ENCODE measurements at regions not wholly inside any gene's neighbourhood (a gene's known extent, or its start where the extent isn't known, plus 50 kb on each side); places are given as distances from the start of the nearest gene placed in this dataset.
"Not testable (repeated sequence)": the region's sequence is repeated elsewhere in the genome, so short reads cannot be mapped to it uniquely, and the experiment has no call there.

DNA sequence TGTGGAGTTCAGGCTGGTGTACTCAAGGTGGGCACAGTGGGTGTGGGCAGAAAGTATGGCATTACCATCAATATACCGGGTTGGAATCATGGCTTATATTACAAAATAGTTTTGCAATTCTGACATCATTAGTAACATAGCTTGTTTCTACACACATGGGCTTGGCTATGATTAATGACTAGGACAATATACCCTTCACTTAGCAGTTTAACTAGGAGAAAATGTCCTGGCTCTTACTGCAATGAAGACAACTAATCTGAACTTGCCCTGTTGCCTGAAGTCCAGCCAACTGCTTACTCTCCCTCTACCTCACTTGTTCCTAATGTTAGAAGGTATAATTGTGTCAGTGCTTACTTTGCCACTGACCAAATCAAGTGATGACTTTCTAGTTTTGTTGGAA lies 612.5 kb downstream of the EFNA5 start:
- DNase-seq, result no peak

GRCh38 chr5:107056278-107056677 lies 614.5 kb downstream of the EFNA5 start:
- DNase-seq, result no peak

DNA sequence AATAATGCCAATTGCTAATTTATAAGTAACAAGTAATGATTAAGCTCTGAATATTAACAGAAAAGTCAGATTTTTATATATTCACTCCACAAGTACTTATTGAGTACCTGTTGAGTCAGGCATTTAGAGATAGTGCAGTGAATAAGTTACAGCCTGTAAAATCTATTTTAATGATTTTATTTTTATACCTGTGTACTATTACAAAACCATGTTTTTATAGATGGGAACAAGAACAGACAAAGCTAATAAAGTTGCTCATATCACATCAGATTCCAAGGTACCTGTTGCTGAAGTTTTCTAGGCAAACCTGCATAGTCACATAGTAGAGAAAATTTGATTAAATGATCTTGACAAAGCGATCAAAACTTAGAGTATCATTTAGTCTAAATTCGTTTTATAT lies 623.7 kb downstream of the EFNA5 start:
- DNase-seq, result no peak

DNA sequence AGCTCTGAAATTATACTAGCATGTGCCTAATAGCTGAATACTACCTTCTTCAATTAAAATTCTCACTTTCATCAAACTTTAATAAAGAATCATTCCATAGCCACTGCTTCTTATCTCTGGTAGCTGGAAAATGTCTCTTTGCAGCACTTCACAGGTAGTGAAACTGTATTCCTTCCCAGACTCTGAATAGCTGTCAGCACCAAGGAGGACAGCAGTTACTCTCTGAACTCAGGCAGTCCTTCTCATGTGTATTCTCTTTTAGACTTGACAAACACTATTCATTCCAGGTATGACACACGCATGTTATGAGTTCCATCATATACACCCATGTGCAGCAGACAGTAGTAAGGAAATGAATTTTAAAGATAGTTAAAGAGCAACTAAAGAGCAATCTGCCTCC lies 627.1 kb downstream of the EFNA5 start:
- DNase-seq, result no peak

DNA sequence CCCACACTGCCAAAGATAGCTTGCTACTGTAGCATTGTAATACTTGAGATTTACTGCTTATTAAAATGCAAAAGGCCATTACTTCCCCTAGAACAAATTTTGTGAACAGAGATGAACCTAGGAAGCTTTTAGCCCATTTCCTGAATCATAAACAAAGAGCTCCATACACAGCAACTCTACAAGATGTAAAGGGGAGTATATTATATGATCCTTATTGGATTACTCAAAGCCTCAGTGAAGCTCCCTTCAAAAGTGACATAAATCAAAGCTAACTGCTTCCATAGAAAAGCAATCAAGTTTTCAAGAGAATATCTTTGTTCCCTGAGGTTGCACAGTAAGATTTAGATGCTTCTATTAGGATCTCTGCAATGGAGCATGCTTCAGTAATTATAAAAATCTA lies 629.8 kb downstream of the EFNA5 start:
- DNase-seq, result no peak

GRCh38 chr5:107032629-107033028 lies 638.1 kb downstream of the EFNA5 start:
- DNase-seq, result no peak

GRCh38 chr5:107028938-107029337 lies 641.8 kb downstream of the EFNA5 start:
- DNase-seq, result no peak

- no peak for DNase-seq
These were observed 644.8 kb downstream of the EFNA5 start for GRCh38 chr5:107025712-107026497.

- DNase-seq, result no peak
These were observed 647.0 kb downstream of the EFNA5 start for GRCh38 chr5:107023732-107024131.

DNA sequence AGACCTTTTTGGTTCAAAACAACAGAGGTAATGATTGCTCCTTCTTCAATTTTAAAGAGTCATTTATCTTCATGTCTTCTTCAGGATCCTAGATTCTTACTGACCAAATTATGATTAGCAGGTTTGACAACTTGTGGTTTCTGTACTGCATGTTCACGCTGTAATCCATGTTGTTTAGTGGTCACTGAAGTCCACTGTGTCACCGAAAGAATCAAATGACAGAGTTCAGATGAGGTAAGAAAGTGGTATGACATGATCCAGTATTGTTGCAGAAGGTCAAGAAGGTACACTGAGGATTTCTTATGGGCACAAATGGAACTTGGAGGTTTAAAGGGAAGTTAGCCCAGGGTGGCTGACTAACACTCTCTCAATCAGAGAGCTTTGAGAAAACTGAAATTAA lies 649.2 kb downstream of the EFNA5 start:
- no peak for DNase-seq

- DNase-seq, result no peak
These were observed 650.1 kb downstream of the EFNA5 start for GRCh38 chr5:107020626-107021025.

- no peak for DNase-seq
These were observed 653.1 kb downstream of the EFNA5 start for GRCh38 chr5:107017616-107018015.

DNA sequence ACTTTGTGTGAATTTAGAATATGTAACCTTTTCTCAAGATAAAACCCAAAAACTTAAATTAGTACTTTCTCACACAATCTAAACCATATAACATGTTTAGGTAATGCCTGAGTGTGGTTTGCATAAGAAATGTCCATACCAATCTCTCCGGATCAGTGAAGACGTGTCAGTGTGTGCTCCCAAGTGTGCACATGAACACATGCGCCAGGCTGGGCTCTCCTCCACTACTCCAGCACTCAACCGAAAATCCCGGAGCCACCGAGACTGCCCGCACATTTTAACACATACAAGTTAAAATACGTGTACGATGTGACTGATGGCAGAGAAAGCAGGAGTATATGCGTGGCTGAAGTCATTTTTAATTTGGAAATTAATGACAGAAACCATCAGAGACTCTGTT lies 658.4 kb downstream of the EFNA5 start:
- DNase-seq, result no peak

- no peak for DNase-seq
These were observed 659.1 kb downstream of the EFNA5 start for GRCh38 chr5:107011605-107012004.

DNA sequence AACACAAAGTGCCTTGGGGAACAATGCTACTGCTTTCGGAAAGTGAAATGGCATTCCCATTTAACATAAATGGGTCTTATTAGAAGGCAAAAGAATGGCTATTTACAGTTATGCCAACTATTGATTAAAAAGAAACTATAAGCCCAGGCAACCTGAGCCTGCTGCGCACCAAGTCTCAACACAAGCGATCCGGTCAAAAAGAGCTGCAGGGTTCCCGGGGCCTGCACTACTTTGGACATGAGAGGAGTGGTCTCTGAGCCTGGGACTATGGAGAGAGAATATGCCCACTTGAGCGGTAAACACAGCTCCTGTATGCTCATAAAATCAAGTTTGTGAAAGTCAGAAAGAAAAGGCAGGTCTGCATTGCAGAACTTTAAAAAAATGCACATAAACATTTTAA lies 660.7 kb downstream of the EFNA5 start:
- no peak for DNase-seq

DNA sequence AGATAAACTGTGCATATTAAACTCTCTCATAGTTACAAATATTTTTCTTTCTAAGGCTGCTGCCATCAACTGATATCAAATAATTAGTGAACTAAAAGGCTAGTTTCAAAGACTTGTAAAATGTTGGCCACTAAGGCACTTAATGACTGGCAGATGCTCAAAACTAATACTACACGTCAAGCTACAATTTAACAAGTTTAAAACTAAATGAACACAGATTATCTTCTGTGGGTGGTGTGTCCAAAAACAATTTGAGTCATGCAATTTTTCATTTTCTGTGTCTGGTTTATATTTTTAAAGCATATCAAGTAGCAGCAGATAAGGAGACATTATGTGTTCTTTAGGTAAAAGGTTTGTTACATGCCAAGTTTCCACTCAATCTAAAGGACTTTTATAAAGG lies 665.1 kb downstream of the EFNA5 start:
- DNase-seq, result no peak

DNA sequence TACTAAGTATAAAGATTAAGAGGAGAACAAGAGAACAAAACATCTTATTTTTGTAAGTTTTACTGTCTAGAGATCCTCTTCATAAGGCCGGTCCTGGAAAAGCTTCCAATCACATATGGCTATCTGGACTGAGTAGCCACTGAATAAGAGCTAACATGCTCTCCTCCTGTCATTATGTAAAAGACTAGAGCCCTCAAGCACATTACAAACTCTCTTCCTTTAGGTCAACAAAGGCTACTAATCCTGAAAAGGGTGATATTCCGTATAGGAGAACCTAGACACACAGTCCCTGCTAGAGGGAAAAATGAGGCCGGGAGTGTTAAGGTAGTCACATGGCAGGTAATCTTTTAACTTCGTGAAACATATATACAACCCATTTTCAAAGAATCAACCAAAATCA lies 665.6 kb downstream of the EFNA5 start:
- DNase-seq, result no peak

GRCh38 chr5:107002115-107002514 lies 668.6 kb downstream of the EFNA5 start:
- DNase-seq, result no peak

DNA sequence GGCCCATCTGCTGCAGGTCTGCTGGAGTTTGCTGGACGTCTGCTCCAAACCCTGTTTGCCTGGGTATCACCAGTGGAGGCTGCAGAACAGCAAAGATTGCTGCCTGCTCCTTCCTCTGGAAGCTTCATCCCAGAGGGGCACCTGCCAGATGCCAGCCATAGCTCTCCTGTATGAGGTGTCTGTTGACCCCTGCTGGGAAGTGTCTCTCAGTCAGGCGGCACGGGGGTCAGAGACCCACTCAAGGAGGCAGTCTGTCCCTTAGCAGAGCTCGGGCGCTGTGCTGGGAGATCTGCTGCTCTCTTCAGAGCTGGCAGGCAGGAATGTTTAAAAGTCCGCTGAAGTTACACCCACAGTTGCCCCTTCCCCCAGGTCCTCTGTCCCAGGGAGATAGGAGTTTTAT lies 671.2 kb downstream of the EFNA5 start:
- not testable (repeated sequence) for DNase-seq

DNA sequence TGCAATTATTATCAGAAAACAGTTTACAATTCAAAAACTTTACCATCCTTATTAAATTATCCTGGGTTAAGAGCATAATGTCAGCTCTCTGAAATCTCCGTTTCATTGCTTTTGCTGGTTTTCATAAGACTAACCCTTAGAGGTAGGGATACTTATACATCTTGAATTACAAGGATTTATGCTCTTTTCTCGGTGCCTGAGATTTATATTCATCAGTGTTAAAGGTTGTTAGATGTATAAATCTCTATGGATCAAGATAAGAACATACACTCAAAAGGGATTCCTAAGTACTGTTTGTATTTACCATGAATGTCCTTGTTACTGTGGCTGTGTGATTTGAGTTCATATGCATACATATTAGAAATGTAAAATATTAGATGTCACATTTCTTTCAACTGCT lies 684.7 kb downstream of the EFNA5 start:
- no peak for DNase-seq

- DNase-seq, result no peak
These were observed 685.6 kb downstream of the EFNA5 start for GRCh38 chr5:106985174-106985573.

DNA sequence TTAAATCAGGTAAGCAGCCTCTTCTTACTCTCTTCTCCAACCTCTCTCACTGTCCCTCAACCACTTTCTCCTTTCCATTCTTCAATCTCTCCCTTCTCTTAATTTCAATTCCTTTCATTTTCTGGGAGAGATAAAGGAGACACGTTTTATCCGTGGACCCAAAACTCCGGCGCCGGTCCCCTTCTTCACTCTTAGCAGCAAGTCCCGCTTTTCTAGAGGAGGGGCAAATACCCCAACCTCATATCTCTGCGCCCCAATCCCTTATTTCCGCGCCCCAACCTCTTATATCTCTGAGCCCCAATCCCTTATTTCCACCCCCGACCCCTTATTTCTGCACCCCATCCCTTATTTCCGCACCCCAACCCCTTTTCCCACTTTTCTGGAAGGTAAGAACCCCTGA lies 691.6 kb downstream of the EFNA5 start:
- DNase-seq, result not testable (repeated sequence)

- not testable (repeated sequence) for DNase-seq
These were observed 692.1 kb downstream of the EFNA5 start for GRCh38 chr5:106978582-106979165.

DNA sequence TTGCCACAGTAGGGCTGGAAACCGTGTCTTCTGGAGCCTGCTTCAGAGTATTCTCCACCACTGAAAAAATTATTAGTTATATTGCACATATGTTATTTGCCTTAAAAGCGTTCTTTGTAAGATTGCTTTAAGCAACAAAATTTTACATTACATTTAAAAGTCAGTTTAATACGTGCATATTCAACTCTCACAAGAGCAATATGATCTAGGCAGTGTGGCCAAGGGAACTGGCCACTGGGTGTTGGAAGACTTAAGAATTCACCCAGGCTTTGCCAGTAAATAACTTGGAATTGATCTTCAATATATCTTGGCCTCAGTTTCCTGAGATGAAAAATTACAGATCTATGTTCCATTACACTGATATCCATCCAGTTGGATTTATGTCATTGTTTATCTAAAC lies 694.4 kb downstream of the EFNA5 start:
- DNase-seq, result no peak

DNA sequence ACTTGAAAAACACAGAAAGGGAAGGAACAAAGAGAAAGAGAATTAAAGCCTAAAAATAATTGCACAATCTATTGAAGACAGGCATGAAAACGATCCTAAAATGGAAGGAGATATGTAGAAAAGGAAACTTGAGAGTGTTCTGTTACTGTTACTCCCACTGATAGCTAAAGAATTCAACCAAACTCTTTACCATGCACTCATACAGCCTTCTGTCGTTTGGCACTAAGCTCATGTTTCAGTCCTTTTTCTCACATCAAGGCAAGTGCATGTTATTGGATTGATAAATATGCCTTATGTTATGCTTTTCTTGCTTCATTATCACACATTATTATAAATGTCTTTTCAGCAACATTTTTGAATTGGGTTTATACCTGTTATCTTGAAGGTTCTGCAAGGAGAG lies 696.5 kb downstream of the EFNA5 start:
- DNase-seq, result no peak
